CD4-positive, alpha-beta T cell (primary cell): ENCODE measurements at regions not wholly inside any gene's neighbourhood (a gene's known extent, or its start where the extent isn't known, plus 50 kb on each side); places are given as distances from the start of the nearest gene placed in this dataset.

Experiments used
- ATAC-seq: fragments of 200-7000 bp; cut with Tn5 transposase; one replicate; pipeline ENCODE4 v1.10.0; 2022; ENCODE audit warnings: mild to moderate bottlenecking; ENCODE audit not compliant: poor library complexity
- CTCF ChIA-PET: fragments of 350-600 bp; sonication (Branson Sonifier 250); formaldehyde crosslinking; loops from one replicate; lab custom pipeline; 2021; ENCODE audit warnings: antibody characterized with exemption, inconsistent platforms; lab: Charles Lee
- POLR2A ChIA-PET: fragments of 350-600 bp; sonication (Branson Sonifier 250); formaldehyde crosslinking; loops from one replicate; lab custom pipeline; 2021; ENCODE audit warnings: antibody characterized with exemption, inconsistent platforms; lab: Charles Lee
- DNase-seq, 14 experiments: peaks; one replicate each; pipeline ENCODE4 v3.0.0-alpha.2; 2013 to 2020; ENCODE audit warnings: mixed read lengths in 2 of 14
- H3K27ac ChIP-seq, 2 donors: one replicate each; pipeline versions ENCODE4 v1.5.1 to v1.7.0; 2013; ENCODE audit warnings: low read length in 2 of 2, low read depth in 1 of 2, mild to moderate bottlenecking in 1 of 2
- H3K27me3 ChIP-seq, 2 experiments: 1 replicate in 1 of 2; 2 replicates in 1 of 2; pipeline versions ENCODE4 v1.6.1 to v1.7.0; 2013; ENCODE audit warnings: low read length in 2 of 2, control low read depth in 1 of 2, mild to moderate bottlenecking in 1 of 2, moderate library complexity in 1 of 2; ENCODE audit not compliant: insufficient read depth in 2 of 2, control insufficient read depth in 1 of 2
- H3K36me3 ChIP-seq: one replicate; pipeline ENCODE4 v1.6.1; 2013; ENCODE audit warnings: low read length, control low read depth; ENCODE audit not compliant: insufficient read depth
- H3K4me1 ChIP-seq: one replicate; pipeline ENCODE4 v1.6.1; 2013; ENCODE audit warnings: low read length, control low read depth; ENCODE audit not compliant: insufficient read depth
- H3K4me3 ChIP-seq: one replicate; pipeline ENCODE4 v1.5.1; 2013; ENCODE audit warnings: mild to moderate bottlenecking, low read length, moderate library complexity
- H3K9me3 ChIP-seq, 2 experiments: 1 replicate in 1 of 2; 2 replicates in 1 of 2; pipeline versions ENCODE4 v1.6.1 to v1.7.0; 2013; ENCODE audit warnings: low read length in 2 of 2, mild to moderate bottlenecking in 2 of 2, control low read depth in 1 of 2, moderate library complexity in 1 of 2; ENCODE audit not compliant: control insufficient read depth in 1 of 2, insufficient read depth in 1 of 2
- H3K27ac Mint-ChIP-seq: one replicate; pipeline ENCODE4 v1.8.0; 2020; ENCODE audit warnings: mixed read lengths
- H3K27me3 Mint-ChIP-seq: one replicate; pipeline ENCODE4 v1.8.0; 2021; ENCODE audit warnings: mixed read lengths
- H3K36me3 Mint-ChIP-seq: one replicate; pipeline ENCODE4 v1.8.0; 2021; ENCODE audit warnings: low read depth, mixed read lengths
- H3K4me1 Mint-ChIP-seq: one replicate; pipeline ENCODE4 v1.8.0; 2021; ENCODE audit warnings: low read depth, mixed read lengths
- H3K4me3 Mint-ChIP-seq: one replicate; pipeline ENCODE4 v1.8.0; 2020; ENCODE audit warnings: mild to moderate bottlenecking, mixed read lengths
- H3K9me3 Mint-ChIP-seq: one replicate; pipeline ENCODE4 v1.8.0; 2020; ENCODE audit warnings: mixed read lengths
- intact Hi-C, 2 experiments: fragments of 100-400 bp; cut with DNase I in 1 of 2; cut with micrococcal nuclease in 1 of 2; formaldehyde crosslinking; loops; one replicate each; pipeline versions ENCODE4 v1.15.1 to v1.9.0; 2023 to 2025; cut with DNase I, micrococcal nuclease
- TF ChIP-seq, protein P1 (sequence below): fragments of 200-600 bp; IDR thresholded peaks from one replicate; pipeline ENCODE4 v1.8.0; 2022; ENCODE audit warnings: antibody characterized with exemption, mild to moderate bottlenecking

DNA sequence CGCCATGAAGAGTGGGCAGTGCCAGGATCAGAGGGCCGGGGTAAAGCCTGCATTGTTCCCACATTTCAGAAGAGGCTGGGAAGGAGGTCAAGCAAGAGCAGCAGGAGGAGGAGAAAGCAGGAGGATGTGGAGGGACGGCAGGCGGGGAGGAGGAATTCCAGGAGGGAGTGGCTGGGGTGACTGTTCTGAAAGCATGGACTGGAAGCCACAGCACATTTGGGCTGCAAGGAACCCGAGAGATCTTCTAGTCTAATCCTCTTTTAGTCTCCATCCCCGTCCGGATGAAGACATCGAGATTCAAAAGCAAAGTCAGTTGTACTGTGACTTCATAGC is 76.9 kb downstream of the FAM50B start:
- no peaks in the 10 kb centered on the region for H3K36me3 Mint-ChIP-seq
- no peaks in the 10 kb centered on the region for H3K4me1 Mint-ChIP-seq
- ChIA-PET POLR2A (no interaction called here), CTCF (no interaction called here)
- no peak overlapping the region for H3K27ac Mint-ChIP-seq
- TF ChIP-seq, protein P1, sequence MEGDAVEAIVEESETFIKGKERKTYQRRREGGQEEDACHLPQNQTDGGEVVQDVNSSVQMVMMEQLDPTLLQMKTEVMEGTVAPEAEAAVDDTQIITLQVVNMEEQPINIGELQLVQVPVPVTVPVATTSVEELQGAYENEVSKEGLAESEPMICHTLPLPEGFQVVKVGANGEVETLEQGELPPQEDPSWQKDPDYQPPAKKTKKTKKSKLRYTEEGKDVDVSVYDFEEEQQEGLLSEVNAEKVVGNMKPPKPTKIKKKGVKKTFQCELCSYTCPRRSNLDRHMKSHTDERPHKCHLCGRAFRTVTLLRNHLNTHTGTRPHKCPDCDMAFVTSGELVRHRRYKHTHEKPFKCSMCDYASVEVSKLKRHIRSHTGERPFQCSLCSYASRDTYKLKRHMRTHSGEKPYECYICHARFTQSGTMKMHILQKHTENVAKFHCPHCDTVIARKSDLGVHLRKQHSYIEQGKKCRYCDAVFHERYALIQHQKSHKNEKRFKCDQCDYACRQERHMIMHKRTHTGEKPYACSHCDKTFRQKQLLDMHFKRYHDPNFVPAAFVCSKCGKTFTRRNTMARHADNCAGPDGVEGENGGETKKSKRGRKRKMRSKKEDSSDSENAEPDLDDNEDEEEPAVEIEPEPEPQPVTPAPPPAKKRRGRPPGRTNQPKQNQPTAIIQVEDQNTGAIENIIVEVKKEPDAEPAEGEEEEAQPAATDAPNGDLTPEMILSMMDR: no peak
- DNase-seq (no peak), ATAC-seq (no peak)
- H3K27me3 ChIP-seq: no peaks in the 10 kb centered on the region
- no peak overlapping the region for H3K27ac ChIP-seq
- H3K4me3 Mint-ChIP-seq: no peak overlapping the region
- H3K9me3 ChIP-seq: no peaks in the 10 kb centered on the region
- no peaks in the 10 kb centered on the region for H3K36me3 ChIP-seq
- intact Hi-C loops: no loop called here
- no peaks in the 10 kb centered on the region for H3K4me1 ChIP-seq
- H3K27me3 Mint-ChIP-seq: peaks cover 5% of the 10 kb centered on the region
- H3K4me3 ChIP-seq: no peak overlapping the region
- no peaks in the 10 kb centered on the region for H3K9me3 Mint-ChIP-seq

DNA sequence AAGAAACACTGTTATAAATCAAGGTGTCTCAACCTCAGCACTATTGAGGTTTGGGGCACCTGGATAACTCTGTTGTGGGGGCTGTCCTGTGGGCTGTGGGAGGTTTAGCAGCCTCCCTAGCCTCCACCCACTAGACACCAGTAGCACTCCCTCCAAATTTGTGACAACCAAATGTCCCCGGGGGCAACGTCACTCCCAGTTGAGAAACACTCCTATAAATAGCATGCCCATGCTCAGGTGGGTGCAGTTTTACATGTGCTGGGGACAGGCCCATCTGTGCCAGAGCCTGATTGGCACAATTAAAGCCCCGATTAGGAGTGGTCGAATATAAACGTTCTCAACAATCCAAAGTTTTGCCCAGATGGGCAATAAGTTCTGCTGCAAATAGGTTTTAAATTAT is 78.9 kb downstream of the FAM50B start:
- ATAC-seq (no peak), DNase-seq (no peak)
- Histone ChIP-seq H3K4me3 (no peak overlapping the region), H3K27me3 (no peaks in the 10 kb centered on the region), H3K27ac (no peak overlapping the region), H3K9me3 (no peaks in the 10 kb centered on the region), H3K4me1 (peaks cover 3% of the 10 kb centered on the region), H3K36me3 (no peaks in the 10 kb centered on the region)
- Mint-ChIP-seq H3K4me3 (no peak overlapping the region), H3K9me3 (no peaks in the 10 kb centered on the region), H3K4me1 (no peaks in the 10 kb centered on the region), H3K27ac (no peak overlapping the region), H3K27me3 (peaks cover 5% of the 10 kb centered on the region), H3K36me3 (no peaks in the 10 kb centered on the region)
- ChIA-PET POLR2A (no interaction called here), CTCF (no interaction called here)
- intact Hi-C loops: no loop called here
- TF ChIP-seq, protein P1: no peak

DNA sequence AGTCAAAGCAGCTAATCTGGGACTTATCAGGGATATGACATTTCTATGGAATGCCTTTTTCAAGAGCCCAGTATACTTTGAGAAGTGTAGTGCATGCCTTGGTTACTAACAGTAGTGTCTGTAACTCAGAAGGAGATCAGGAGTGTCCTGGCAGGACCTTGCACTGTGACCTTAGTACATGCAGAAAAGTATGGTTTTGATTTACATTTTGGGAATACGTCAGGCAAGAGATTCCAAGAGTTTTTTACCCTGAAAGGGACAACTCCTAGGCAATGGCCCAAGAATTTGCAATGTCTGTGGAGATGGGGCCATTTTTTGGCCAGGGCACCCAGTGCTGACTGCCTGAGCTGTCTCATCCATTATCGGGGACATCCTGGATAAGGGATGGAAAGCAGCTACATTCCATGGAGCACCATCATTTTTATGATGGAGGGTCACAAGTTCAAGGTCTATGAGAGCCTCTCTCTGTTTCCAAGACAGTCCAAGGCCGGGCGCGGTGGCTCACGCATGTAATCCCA is 80.2 kb downstream of the FAM50B start:
- intact Hi-C loops: no loop called here
- DNase-seq (no peak), ATAC-seq (no peak)
- ChIA-PET POLR2A (no interaction called here), CTCF (no interaction called here)
- Histone ChIP-seq H3K9me3 (no peaks in the 10 kb centered on the region), H3K27me3 (no peaks in the 10 kb centered on the region), H3K4me3 (no peak overlapping the region), H3K36me3 (no peaks in the 10 kb centered on the region), H3K27ac (no peak overlapping the region), H3K4me1 (peaks cover 4% of the 10 kb centered on the region)
- TF ChIP-seq, protein P1: no peak
- no peak overlapping the region for H3K27ac Mint-ChIP-seq
- H3K4me3 Mint-ChIP-seq: no peak overlapping the region
- H3K4me1 Mint-ChIP-seq: no peaks in the 10 kb centered on the region
- peaks cover 5% of the 10 kb centered on the region for H3K27me3 Mint-ChIP-seq
- H3K9me3 Mint-ChIP-seq: no peaks in the 10 kb centered on the region
- no peaks in the 10 kb centered on the region for H3K36me3 Mint-ChIP-seq
